ENCODE measurements at regions not wholly inside any gene's neighbourhood (a gene's known extent, or its start where the extent isn't known, plus 50 kb on each side); places are given as distances from the start of the nearest gene placed in this dataset.

DNA sequence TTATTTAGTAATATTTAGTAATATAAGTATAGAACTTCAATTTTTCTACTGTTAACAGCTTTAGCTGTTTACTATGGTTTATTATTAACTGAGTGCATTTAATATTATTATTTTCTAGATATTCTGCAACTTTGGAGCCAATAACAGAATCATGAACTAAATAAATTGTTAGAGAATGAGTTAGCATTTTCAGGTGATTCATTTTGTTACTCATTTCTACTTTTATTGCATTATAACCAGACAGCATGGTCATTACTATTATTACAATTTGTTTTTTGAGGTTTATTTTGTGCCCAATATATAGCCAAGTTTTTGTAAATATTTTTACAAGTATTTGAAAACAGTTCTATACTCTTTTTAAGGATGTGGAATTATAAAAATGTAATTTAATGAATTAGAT is 279.6 kb downstream of the SQOR start:
- no peak for TF ChIP-seq POLR2A (IDR thresholded peaks at IDR 0.05; ENCODE audit: low read depth, low read length)
- TF ChIP-seq HDAC2 (IDR thresholded peaks at IDR 0.05) = no peak
- TF ChIP-seq RAD51 (IDR thresholded peaks at IDR 0.05) = no peak
- TF ChIP-seq, protein P1, sequence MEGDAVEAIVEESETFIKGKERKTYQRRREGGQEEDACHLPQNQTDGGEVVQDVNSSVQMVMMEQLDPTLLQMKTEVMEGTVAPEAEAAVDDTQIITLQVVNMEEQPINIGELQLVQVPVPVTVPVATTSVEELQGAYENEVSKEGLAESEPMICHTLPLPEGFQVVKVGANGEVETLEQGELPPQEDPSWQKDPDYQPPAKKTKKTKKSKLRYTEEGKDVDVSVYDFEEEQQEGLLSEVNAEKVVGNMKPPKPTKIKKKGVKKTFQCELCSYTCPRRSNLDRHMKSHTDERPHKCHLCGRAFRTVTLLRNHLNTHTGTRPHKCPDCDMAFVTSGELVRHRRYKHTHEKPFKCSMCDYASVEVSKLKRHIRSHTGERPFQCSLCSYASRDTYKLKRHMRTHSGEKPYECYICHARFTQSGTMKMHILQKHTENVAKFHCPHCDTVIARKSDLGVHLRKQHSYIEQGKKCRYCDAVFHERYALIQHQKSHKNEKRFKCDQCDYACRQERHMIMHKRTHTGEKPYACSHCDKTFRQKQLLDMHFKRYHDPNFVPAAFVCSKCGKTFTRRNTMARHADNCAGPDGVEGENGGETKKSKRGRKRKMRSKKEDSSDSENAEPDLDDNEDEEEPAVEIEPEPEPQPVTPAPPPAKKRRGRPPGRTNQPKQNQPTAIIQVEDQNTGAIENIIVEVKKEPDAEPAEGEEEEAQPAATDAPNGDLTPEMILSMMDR (IDR thresholded peaks at IDR 0.05 in 2 of 3, conservative IDR thresholded peaks at IDR 0.05 in 1 of 3; ENCODE audit: control insufficient read depth in 2 of 3, extremely low read depth in 1 of 3, insufficient read depth in 1 of 3, low read depth in 3 of 3, low read length in 3 of 3) = no peak

Data from GM12878 (cell line).